ENCODE measurements at regions not wholly inside any gene's neighbourhood (a gene's known extent, or its start where the extent isn't known, plus 50 kb on each side); places are given as distances from the start of the nearest gene placed in this dataset.

DNA sequence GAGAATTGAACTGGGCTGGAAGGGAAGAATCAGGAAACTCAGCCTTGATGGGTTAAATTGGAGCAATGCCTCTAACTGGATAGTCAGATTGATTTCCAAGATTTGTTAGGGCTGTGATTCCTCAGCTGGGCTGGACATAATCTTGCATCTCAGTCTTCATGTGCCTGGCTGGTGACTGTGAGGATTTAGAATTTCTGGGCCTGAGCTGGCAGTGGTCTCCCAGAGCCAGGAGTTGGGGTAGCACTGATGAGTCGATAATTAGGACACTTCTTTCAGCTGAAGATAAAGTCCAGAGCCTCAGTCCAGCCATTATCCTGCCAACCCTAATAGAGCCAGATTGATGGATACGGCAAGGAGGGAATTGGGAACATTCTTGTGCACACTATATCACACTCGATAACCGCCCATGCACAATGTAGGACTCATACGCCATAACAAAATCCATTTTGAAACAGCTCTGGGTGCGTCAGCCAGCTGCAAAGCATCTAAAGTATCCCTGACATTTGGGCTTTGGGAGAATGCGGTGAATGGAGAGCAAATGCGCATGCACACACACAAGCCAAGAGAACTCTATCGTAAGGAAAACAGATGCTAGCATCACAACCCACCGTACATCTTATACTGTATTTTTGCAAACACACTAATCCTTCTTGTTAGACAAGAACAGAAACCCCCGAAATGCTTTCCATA is 405.1 kb upstream of the KLF4 start:
- H3K9me3 Mint-ChIP-seq = peaks cover 9% of the 10 kb centered on the region
- peaks cover 7% of the 10 kb centered on the region for H3K27me3 Mint-ChIP-seq
- H3K4me3 Mint-ChIP-seq = no peak overlapping the region
- H3K36me3 Mint-ChIP-seq (ENCODE audit: low read depth) = no peaks in the 10 kb centered on the region
- no peaks in the 10 kb centered on the region for H3K4me1 Mint-ChIP-seq (ENCODE audit: low read depth)
- no peak overlapping the region for H3K27ac Mint-ChIP-seq

DNA sequence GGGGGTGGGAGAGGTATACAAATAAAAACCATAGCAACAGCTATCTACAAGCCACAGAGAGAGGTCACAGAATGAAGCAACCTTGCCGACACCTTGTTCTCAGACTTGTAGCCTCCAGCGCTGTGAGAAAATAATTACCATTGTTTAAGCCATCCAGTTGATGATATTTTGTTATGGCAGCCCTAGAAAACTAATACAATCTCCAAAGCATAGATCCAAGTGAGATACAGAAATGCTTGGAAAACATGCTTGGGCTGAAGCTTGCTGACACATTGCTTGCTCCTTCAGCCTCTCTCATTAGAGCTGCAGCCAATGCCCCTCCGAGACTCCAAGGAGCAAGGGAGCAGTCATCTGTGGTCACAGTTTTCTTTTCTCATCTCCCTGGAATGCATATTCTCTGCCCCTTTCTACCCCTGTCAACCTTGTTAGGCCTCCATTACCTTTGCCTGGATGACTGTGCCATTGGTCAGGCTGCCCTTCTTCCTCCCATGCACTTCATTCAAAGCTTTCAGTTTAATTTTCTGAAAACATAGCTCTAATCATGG is 401.4 kb upstream of the KLF4 start:
- no peak overlapping the region for H3K27ac Mint-ChIP-seq
- H3K4me1 Mint-ChIP-seq (ENCODE audit: low read depth) = no peaks in the 10 kb centered on the region
- no peak overlapping the region for H3K4me3 Mint-ChIP-seq
- peaks cover 7% of the 10 kb centered on the region for H3K27me3 Mint-ChIP-seq
- peaks cover 13% of the 10 kb centered on the region for H3K9me3 Mint-ChIP-seq
- H3K36me3 Mint-ChIP-seq (ENCODE audit: low read depth) = no peaks in the 10 kb centered on the region

DNA sequence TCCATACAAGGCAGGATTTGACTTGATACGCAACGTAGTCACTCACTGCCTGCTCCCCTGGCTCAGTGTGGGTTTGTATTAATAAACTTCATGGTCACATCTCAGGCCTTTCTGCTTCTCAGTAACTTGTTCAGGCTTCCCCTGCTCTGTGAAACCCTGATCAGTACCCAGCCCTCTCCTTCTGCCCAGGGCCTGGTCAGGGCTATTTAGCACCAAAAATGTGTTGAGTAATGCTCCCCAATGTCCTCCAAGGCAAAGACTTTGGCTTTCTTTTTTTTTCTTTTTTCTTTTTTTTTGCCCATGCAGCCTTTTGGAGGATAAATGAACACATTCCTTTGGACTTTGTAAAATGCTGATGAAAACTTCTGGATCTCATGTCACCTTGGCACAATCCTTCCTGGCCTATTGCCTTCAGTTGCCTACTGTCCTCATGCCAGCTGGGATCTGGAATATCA is 399.2 kb upstream of the KLF4 start:
- H3K27me3 Mint-ChIP-seq = peaks cover 7% of the 10 kb centered on the region
- peaks cover 13% of the 10 kb centered on the region for H3K9me3 Mint-ChIP-seq
- no peak overlapping the region for H3K27ac Mint-ChIP-seq
- H3K4me1 Mint-ChIP-seq (ENCODE audit: low read depth) = no peaks in the 10 kb centered on the region
- H3K36me3 Mint-ChIP-seq (ENCODE audit: low read depth) = no peaks in the 10 kb centered on the region
- no peak overlapping the region for H3K4me3 Mint-ChIP-seq

DNA sequence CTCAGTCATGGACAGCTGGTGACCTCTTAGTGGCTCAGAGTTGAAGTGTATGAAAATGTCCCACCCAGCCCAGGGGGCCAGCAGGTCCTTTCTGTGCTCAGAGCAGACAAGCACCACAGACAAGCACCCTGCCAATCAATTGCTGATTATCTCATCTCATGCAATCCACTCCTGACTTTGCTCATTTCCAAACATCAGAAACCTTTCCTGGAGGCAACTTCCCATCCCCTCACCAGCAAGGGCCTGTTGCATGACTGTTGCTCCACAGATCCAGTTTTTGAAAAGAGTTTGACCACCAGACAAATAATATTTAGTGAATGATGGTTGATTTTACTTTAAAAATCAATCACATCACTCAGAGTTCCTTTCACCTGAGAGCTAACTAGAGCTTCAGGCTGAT is 397.3 kb upstream of the KLF4 start:
- Mint-ChIP-seq H3K4me1 (ENCODE audit: low read depth) (peaks cover 4% of the 10 kb centered on the region), H3K4me3 (no peak overlapping the region), H3K27me3 (peaks cover 5% of the 10 kb centered on the region), H3K9me3 (peaks cover 11% of the 10 kb centered on the region), H3K27ac (no peak overlapping the region), H3K36me3 (ENCODE audit: low read depth) (no peaks in the 10 kb centered on the region)

DNA sequence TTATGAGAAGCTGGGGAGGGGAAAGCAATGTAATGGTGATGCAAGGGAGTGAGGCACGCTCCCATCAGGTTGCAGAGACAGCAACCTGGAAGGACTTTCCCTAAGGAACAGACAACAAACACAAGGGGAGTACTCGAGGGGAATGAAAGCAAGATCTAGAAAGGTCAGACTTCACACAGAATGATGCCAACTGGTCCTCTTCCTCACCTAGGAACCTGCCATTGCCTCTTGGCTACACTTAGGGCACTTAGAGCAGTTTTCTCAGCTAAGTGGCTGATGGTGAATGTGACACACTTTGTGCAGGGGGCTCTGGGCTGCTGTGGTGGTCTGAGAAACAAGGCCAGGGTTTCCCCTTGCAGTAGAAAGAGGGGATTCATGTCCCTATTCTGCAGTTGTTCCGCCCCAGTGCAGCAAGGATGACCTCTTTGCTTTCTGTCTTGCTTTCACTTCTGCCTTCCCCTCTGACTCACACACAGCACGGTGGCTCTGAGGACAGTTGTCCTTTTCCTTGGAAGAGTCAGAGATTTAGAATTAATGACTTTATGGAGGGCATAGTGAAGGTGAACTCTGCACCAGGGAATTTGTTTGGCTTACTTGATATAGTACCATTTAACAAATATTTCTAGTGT is 394.0 kb upstream of the KLF4 start:
- no peak overlapping the region for H3K4me3 Mint-ChIP-seq
- H3K27ac Mint-ChIP-seq = no peak overlapping the region
- no peaks in the 10 kb centered on the region for H3K27me3 Mint-ChIP-seq
- no peaks in the 10 kb centered on the region for H3K36me3 Mint-ChIP-seq (ENCODE audit: low read depth)
- peaks cover 8% of the 10 kb centered on the region for H3K9me3 Mint-ChIP-seq
- peaks cover 4% of the 10 kb centered on the region for H3K4me1 Mint-ChIP-seq (ENCODE audit: low read depth)

DNA sequence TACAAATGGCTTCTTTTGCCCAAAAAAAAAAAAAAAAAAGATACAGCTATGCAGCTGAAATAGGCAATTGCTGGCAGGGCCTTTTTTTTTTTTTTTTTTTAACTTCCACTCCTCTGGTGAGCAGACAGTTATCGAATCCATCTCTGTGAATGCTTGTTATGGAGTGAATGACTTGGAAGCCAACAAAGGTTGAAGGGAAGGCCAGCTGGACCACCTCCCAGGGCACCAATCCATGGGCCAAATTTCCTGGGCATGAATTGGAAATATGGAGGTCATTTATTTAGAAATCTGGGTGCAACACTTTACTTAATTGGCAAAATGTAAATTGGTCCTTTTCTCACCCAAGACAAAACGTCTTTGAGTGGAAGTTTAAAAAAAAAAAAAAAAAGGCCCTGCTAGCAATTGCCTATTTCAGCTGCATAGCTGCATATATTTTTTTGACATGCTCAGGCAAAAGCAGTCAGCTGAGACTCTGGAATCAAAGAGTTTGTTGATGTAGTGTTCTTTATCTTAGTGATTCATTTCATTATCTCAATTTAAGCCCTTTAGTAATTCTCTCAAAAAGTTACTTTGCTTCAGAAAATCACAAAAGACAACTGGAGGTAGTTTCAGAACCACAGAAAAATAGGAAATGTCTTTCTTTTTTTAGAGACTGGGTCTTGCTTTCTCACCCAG is 392.2 kb upstream of the KLF4 start:
- peaks cover 4% of the 10 kb centered on the region for H3K9me3 Mint-ChIP-seq
- peaks cover 4% of the 10 kb centered on the region for H3K4me1 Mint-ChIP-seq (ENCODE audit: low read depth)
- no peaks in the 10 kb centered on the region for H3K27me3 Mint-ChIP-seq
- H3K4me3 Mint-ChIP-seq = no peak overlapping the region
- no peaks in the 10 kb centered on the region for H3K36me3 Mint-ChIP-seq (ENCODE audit: low read depth)
- H3K27ac Mint-ChIP-seq = no peak overlapping the region

DNA sequence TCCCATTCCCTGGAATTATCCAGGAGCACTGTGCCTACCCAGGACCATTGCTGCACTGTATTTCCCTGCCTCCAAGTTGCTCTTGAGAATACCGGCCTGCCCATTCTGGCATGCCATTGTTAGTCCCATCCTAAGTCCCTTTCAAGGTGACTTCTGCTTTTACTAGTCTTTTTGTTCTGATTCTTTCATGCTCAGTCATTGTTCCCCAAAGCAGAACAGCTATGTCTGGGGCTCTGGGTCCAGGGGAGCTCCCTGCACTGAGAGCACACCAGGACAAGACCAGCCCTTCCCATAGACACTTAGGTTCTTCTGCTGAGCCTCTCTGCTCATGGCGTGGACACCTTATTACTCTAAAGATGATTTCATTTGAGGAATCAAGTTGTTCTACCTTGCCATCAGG is 388.9 kb upstream of the KLF4 start:
- peaks cover 4% of the 10 kb centered on the region for H3K9me3 Mint-ChIP-seq
- H3K4me3 Mint-ChIP-seq = no peak overlapping the region
- no peaks in the 10 kb centered on the region for H3K36me3 Mint-ChIP-seq (ENCODE audit: low read depth)
- H3K27ac Mint-ChIP-seq = no peak overlapping the region
- no peaks in the 10 kb centered on the region for H3K27me3 Mint-ChIP-seq
- H3K4me1 Mint-ChIP-seq (ENCODE audit: low read depth) = peaks cover 20% of the 10 kb centered on the region

DNA sequence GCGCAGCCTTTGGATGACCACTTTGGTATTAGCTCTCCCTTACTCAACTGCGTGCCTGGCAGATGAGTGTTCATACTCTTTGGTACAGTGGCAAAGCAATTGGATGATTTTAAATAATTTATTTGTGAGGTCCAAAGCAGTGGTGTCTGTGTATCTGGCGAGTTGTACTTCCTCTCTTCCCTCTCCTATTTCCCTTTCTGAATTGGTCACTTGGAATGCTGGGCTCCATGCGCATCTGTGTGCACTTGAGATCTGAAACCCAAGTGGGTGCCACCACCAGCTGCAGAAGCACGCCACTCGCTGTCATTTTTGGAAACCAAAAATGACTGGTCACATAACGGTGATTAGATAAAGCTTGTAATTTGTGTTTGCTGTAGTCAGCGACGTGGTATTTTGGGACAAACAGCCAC is 386.0 kb upstream of the KLF4 start:
- H3K27me3 Mint-ChIP-seq = no peaks in the 10 kb centered on the region
- H3K4me1 Mint-ChIP-seq (ENCODE audit: low read depth) = peaks cover 23% of the 10 kb centered on the region
- peaks cover 8% of the 10 kb centered on the region for H3K9me3 Mint-ChIP-seq
- no peaks in the 10 kb centered on the region for H3K36me3 Mint-ChIP-seq (ENCODE audit: low read depth)
- H3K27ac Mint-ChIP-seq = no peak overlapping the region
- no peak overlapping the region for H3K4me3 Mint-ChIP-seq

DNA sequence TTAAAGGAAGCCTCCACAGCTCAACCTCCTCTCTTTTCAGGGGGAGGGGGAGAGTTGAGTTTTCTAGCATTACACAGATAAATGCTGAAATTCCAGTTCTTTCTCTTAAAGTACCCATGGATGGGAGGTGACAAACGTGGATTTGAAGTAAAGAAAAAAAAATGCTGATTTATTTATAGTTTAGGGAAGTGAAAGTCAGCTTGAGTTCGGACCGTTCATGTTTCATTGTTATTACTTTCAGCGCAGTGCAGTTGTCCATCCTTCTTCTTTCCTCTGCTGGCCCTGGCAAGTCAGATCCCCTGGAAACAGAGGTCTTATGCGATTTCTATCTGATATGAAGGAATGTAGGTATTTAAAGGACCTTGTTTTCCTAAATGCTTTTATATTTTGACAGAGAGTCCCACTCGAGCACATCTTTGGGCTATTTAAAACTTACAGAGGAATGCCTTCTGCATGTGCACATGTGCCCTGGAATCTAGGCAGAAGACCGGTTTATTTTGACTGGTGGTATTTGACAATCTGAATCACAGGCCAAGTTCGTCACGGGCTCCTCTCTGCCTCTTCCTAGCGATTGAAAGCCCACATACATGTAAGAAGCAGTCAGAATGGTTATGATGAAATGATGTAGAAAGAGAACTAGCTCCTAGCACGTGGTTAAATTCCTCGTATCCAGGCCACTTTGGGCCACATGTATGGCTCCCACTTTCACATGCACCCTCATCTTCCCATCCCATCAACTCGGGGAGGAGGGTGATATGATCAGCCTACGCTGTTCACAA is 385.2 kb upstream of the KLF4 start:
- Mint-ChIP-seq H3K36me3 (ENCODE audit: low read depth) (no peaks in the 10 kb centered on the region), H3K9me3 (peaks cover 8% of the 10 kb centered on the region), H3K27me3 (no peaks in the 10 kb centered on the region), H3K4me3 (no peak overlapping the region), H3K27ac (no peak overlapping the region), H3K4me1 (ENCODE audit: low read depth) (peaks cover 23% of the 10 kb centered on the region)

DNA sequence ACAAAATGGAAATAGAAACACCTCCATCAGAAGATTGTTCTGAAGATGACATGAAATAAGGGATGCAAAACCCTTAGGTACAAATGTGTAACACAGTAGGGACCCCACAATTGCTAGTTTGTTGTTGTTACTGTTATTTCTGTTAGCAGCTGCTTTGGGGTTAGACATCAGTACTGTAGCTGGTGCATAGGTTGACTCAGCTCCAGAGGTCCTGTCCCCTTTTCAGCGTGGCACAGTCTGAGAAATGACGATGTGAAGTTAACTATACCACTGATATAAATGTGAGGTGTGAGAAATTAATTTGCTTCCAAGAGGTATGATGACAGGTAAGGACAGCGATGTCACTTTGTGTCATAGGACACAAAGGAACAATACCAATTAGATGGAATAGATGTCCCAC is 384.6 kb upstream of the KLF4 start:
- Mint-ChIP-seq H3K4me1 (ENCODE audit: low read depth) (peaks cover 23% of the 10 kb centered on the region), H3K4me3 (no peak overlapping the region), H3K27ac (no peak overlapping the region), H3K36me3 (ENCODE audit: low read depth) (no peaks in the 10 kb centered on the region), H3K9me3 (peaks cover 6% of the 10 kb centered on the region), H3K27me3 (no peaks in the 10 kb centered on the region)

DNA sequence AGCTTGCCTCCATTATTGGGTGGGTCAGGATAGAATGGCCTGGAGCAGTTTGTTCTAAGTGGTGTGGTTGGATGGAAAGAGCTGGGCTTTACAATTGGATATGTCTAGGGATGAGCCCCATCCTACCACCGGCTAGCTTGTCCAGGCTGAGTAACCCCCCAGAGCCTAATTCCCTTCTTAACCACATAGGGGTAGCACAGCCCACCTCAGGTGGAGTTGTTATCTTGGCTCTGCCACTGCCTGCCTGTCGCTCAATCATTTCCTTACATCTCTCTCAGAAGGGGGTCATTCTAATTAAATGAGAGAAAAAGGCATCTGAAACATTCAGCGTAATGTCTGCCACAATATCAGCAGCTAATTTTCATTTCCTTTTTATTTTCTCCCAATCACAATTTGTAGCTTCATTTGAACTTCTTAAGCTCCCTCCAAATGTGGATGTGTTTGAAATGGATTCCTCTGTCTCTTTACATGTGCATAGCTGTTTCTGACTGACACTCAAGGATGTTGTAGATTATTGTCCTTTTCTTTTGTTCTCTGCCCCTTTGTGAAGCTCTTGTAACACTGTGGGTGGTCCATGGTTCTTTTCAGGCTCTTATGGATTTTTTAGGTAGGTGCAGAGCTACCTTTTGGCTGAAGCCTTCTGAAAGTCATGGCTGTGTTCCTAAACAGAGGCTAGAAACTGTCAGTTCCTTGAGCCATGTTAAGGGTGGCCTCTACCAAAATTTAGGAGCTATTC is 383.1 kb upstream of the KLF4 start:
- Mint-ChIP-seq H3K27ac (no peak overlapping the region), H3K36me3 (ENCODE audit: low read depth) (no peaks in the 10 kb centered on the region), H3K27me3 (no peaks in the 10 kb centered on the region), H3K4me3 (no peak overlapping the region), H3K4me1 (ENCODE audit: low read depth) (peaks cover 29% of the 10 kb centered on the region), H3K9me3 (peaks cover 4% of the 10 kb centered on the region)

DNA sequence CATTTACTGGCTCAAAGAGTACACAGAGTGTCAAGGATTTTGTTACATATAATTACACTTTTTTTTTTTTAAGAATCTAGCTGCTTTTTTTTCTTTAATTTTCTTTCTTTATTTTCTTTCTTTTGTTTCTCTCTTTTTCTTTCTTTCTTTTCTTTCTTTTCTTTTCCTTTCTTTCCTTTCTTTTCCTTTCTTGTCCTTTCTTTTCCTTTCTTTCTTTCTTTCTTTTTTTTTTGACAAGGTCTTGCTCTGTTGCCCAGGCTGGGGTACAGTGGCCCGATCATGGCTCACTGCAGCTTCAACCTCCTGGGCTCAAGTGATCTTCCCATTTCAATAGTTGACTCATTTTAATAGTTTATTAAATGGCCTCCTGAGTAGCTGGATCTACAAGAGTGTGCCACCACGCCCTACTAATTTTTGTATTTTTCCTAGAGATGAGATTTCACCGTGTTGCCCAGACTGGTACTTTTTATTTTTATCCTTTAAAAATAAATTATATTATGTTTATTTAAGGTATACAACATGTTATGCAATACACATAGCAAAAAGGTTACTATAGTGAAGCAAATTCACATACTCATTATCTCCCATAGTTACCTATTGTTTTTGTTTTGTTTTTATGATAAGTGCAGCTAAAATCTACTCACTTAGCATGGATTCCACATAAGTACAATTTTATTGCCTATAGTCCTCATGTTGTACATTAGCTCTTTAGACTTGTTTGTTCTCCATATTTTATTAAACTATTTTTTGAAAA is 381.5 kb upstream of the KLF4 start:
- peaks cover 36% of the 10 kb centered on the region for H3K4me1 Mint-ChIP-seq (ENCODE audit: low read depth)
- H3K4me3 Mint-ChIP-seq = no peak overlapping the region
- H3K9me3 Mint-ChIP-seq = peaks cover 4% of the 10 kb centered on the region
- H3K36me3 Mint-ChIP-seq (ENCODE audit: low read depth) = no peaks in the 10 kb centered on the region
- H3K27ac Mint-ChIP-seq = no peak overlapping the region
- no peaks in the 10 kb centered on the region for H3K27me3 Mint-ChIP-seq

DNA sequence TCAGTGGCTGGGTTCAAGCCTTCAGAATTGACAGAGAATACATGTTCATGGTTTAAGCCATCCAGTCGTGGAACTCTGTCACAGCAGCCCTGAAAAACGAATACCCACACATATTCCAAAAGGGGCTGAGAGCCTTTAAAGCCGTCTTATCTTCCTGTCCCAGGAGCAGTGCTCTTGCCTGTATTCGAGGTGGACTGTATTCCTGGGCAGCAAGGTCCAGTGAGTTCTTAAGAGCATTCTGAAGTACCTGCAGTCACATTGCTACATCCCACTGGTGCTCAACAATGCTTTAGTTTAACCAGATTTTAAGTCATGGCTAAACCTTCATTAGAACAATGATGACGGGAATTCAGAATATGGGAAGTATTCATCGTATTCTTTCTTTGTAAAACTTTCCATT is 380.7 kb upstream of the KLF4 start:
- H3K4me1 Mint-ChIP-seq (ENCODE audit: low read depth) = peaks cover 31% of the 10 kb centered on the region
- peaks cover 4% of the 10 kb centered on the region for H3K9me3 Mint-ChIP-seq
- no peak overlapping the region for H3K27ac Mint-ChIP-seq
- no peak overlapping the region for H3K4me3 Mint-ChIP-seq
- no peaks in the 10 kb centered on the region for H3K36me3 Mint-ChIP-seq (ENCODE audit: low read depth)
- H3K27me3 Mint-ChIP-seq = no peaks in the 10 kb centered on the region

DNA sequence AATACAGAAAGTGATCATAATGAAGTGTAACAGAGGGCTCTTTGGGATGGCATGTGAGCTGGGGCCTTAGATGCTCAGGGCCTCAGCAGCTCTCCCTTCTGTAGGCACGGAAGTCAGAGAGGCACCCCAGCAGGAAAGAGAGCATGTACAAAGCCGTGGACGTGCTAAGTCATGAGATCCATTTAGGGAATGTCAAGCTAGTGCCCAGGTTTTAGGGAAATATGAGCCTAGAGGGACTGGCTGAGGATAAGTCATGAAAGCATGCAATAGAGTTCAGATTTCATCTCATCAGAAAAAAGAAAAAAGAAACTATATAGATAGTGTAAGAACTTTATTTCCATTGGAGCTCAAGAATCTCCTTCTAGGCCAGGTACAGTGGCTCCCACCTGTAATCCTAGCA is 379.5 kb upstream of the KLF4 start:
- H3K27me3 Mint-ChIP-seq = no peaks in the 10 kb centered on the region
- H3K4me1 Mint-ChIP-seq (ENCODE audit: low read depth) = peaks cover 23% of the 10 kb centered on the region
- H3K4me3 Mint-ChIP-seq = no peak overlapping the region
- no peaks in the 10 kb centered on the region for H3K36me3 Mint-ChIP-seq (ENCODE audit: low read depth)
- H3K9me3 Mint-ChIP-seq = peaks cover 4% of the 10 kb centered on the region
- H3K27ac Mint-ChIP-seq = no peak overlapping the region

Measured in stimulated activated naive CD8-positive, alpha-beta T cell treated with anti-CD3 and anti-CD28 coated beads, Interleukin-15, Interleukin-2, amounts not matched to agents 100 ng/mL and 50 ng/mL, for 24 hours (primary cell).